ENCODE measurements at regions not wholly inside any gene's neighbourhood (a gene's known extent, or its start where the extent isn't known, plus 50 kb on each side); places are given as distances from the start of the nearest gene placed in this dataset.
"Not testable (repeated sequence)": the region's sequence is repeated elsewhere in the genome, so short reads cannot be mapped to it uniquely, and the experiment has no call there.

DNA sequence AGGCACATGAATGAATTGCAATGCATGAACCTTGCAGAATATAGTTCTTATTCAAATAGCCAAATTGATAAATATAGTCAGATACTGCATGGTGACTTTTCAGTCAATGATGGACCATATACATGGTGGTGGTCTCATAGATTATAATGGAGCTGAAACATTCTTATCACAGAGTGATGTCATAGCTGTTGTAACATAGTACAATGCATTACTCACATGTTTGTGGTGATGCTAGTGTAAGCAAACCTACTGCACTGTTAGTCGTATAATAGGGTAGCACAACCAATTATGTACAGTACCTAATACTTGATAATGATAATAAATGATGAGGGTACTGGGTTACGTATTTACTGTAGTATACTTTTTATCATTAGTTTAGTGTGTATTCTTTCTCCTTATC lies 280.3 kb downstream of the BCAT1 start:
- DNase-seq (ENCODE audit: low read depth), result no peak

DNA sequence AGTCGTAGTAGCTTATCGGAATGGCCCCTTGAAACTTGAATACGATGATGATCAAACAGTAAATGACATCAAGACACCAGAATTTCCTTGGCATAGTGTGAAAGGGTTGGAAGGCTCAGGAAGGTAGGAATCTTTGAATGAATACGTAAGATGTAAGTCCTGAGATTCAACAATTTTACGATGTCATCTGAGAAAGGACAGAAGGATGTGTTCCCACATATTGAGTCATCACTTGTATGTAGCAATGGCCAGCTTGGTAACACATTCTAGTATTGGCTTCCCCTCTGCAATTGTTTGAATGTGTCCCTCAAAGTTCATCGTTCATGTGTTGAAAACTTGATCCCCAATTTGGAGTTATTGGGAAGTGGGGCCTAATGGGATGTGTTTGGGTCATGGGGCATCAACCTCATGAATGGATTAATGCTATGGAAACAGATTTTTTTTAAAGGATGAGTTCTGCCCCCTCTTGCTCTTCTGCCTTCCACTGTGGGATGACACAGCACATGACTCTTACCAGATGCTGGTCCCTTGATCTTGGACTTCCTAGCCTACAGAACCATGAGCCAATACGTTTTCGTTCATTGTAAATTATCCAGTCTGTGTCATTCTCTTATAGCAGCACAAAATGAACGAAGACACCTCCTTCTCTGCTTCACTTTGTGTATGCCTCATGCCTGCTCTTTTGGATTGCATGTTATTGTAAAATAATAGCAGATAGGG lies 284.6 kb downstream of the BCAT1 start:
- DNase-seq (ENCODE audit: low read depth), result no peak

DNA sequence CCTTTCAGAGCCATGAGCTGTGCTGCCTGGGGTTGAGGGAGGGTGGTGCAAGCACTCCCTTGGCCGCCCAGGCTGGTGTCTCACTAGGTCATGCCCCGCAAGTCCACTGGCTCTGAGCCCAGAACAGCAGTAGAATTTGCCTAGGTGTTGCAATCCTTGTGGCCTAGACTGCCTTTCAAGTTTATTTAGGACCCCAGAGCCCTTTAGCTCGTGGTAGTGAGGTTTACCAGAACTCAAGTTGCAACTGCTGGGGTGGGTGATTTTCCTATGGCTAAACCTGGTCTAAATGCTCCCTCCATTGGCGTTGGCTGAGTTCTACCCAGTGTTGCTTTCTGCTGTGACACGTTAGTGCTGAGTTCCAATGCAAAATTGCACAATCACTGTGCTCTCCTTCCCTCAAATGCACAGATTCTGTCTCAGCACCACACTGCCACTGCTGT lies 287.2 kb downstream of the BCAT1 start:
- no peak for DNase-seq (ENCODE audit: low read depth)

DNA sequence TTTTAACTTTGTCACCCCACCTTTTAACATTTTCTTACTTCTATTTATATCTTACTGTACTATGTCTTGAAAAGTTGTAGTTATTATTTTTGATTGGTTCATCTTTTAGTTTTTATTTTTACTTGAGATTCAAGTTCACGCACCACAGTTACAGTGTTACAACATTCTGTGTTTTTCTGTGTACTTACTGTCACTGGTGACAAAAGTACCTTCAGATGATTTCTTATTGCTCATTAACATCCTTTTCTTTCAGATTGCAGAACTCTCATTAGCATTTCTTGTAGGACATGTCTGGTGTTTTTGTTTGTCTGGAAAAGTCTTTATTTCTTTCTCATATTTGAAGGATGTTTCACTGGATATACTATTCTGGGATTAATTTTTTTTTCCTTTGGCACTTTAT lies 289.9 kb downstream of the BCAT1 start:
- DNase-seq (ENCODE audit: low read depth), result no peak

DNA sequence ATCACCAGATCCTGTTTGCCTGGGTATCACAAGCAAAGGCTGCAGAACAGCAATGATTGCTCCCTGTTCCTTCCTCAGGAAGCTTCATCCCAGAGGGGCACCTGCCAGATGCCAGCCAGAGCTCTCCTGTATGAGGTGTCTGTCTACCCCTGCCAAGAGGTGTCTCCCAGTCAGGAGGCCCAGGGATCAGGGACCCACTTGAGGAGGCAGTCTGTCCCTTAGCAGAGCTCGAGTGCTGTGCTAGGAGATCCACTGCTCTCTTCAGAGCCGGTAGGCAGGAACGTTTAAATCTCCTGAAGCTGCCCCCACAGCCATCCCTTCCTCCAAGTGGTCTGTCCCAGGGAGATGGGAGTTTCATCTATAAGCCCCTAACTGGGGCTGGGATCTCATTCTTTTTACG lies 294.6 kb downstream of the BCAT1 start:
- DNase-seq (ENCODE audit: low read depth), result not testable (repeated sequence)

DNA sequence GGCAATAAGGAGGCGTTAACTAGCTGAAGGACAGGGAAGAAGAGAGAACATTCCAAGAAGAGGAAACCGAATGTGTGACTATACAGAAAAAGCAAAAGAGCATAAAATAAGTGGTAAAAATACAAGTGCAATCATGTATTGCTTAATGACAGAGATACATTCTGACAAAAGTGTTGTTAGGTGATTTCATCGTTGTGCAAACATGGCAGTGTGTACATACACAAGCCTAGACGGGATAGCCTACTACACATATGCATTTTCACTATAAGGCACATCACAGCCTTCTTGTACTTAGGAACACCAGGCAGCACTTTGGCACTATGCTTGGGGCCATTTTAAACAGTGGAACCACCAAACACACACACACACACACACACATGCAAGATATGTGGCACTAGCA lies 299.3 kb downstream of the BCAT1 start:
- no peak for DNase-seq (ENCODE audit: low read depth)

DNA sequence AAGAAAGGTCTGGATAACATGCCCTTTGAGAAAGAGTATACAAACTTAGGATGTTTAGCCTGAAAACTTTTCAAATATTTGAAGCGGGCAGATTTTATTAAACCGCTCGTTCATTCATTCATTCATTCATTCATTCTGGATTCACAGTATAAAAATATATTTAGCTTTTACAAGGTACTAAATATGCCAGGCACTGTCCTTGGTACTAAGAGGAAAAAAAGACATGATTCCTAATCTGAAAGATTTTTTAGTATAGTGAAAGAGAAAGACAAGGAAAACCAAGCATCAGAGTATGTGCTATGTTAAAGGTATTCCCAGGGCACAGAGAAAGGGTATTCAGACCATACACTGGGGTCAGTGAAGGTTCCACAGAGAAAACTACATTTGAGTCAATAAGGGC lies 299.7 kb downstream of the BCAT1 start:
- DNase-seq (ENCODE audit: low read depth), result no peak

DNA sequence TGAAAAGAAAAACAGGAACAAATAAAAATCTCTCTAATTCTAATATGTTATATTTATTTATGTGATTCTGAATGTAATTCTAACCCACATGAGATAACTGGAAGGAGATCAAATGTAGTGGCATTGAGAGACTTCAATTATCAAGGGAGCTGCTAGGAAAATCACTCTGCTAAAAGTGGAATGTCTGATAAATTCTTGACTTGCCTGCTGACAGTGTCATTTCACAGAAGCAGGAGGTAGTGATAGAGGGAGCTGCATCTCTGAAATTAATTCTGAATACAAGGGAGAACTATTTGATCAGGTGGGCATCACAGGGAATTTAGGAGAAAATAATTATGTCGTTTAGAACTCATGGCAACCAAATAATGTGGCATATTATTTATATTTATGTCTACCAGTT lies 303.6 kb downstream of the BCAT1 start:
- no peak for DNase-seq (ENCODE audit: low read depth)

DNA sequence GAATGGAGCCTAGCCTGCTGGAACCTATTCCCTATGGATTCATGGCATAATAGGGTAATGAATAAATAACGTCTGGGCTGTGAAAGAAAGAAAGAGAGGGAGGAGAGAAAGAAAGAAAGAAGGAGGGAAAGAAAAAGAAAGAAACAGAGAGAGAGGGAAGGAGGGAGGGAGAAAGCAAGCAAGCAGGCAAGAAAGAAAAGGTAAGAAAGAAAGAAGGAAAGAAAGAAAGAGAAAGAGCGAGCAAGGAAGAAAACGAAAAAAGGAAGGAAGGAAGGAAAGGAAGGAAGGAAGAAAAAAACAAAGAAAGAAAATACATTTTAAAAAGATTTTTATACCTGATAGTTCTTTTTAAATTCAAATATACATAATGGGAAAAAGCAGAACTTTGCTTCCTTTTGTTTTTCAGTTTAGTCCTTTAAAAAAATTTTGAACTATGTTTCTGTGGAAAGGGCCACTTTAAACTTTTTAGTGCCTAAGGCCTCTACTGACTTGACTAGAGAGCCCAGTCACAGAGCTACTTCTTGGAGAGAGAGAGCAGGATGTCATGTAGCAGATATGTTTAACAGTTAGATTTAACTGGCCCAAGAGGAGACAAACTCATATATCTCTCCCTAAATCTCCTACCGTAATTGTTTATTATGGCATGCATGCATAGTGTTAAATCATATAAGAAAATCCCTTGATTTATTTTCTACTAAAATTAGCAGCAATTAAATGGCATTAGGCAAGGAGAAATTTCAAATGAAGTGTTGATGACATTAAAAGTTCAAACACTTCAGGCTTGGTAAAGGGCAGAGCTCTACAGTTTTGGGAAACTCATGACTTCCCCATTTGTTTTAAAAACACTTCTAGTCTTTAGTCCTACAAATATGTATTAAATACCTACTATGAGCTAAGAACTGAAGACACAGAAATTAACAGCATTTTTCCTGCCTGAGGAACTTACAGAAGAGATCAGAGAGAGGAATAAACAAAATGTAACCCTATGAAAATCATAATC lies 305.5 kb downstream of the BCAT1 start:
- DNase-seq (ENCODE audit: low read depth), result no peak

DNA sequence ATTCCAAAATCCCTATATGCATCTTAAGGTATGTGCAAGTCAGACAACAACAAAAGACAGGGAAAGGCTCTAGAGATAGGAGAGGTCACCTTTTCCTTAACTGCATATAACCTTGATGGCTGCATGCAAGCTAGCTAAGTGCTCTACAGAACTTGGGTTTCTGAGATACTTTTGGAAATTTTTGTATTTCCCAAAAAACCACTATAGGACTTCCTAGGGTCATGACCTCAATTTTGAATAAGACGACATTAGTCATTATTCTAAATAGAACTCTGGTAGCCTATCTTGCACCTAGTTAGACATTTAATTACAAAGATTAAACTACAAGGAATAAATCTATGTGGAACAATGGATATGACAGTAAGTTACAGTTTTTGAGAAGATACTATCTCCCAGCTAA lies 309.3 kb downstream of the BCAT1 start:
- no peak for DNase-seq (ENCODE audit: low read depth)

DNA sequence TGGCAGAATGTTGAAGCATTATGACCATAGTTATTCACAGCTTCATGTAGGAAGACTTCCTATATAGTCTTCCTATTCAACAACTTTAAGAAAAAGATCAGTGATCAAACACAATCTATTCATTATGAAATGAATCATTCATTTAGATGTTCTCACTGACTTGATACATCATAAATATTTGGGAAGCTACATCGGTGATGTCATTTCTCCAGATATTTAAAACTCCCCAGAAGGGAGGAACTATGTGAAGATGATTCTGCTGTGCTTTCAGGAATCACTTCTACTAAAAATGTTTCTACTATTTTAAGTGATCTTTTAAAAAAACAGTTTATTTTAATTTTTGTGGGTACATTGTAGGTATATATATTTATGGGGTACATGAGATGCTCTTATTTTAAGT lies 316.4 kb downstream of the BCAT1 start:
- DNase-seq (ENCODE audit: low read depth), result no peak

DNA sequence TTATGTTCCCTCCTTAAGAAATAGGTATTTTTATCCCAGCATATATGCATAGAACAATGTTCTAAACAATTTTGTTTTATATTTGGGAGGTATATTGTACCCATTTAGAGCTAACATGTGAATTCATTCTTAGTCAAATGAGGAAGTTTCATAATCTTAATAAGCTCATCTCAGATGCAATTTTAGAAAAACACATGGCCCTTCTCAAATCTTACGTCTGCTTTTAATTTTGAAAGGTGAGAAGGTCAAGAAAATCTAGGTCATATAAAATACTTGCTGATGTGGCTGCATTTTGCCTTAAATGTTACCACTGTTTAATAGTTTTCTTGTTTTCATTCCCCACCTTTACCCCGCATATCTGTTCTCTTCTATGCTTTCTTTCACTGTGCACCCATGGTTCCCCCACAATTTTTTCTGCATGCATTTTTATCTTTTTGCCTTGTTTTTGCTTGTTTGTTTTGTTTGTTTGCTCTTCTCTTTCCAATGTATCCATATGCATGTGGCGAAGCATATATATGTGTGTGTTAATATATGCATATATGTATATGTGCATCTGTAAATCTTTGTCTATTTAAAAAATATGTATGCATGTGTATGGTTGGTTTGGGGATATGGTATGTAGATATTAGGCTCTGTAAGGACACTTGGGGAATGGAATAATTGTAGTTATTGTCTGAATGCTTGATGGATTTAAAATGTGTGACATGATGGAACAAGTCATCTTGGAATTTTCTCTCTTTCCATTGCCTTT lies 317.1 kb downstream of the BCAT1 start:
- DNase-seq (ENCODE audit: low read depth), result no peak

DNA sequence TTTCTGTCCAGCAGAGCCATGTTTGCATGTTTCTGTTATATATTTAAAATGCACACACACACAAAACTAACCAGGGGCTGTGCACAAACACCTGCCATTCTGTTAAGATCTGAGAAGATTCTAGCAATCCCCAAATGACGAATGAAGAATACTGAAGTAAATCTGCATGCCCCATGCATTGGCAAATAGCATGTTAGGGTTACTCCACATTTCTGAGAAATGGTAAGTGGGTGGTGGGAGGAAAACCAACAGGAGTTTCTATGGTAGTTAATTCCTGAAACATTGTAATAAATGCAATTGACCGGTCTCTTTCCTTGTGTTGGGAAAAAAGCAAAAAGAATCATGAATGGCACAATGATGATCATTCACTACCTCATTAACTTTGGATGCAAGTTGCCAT lies 318.0 kb downstream of the BCAT1 start:
- no peak for DNase-seq (ENCODE audit: low read depth)

DNA sequence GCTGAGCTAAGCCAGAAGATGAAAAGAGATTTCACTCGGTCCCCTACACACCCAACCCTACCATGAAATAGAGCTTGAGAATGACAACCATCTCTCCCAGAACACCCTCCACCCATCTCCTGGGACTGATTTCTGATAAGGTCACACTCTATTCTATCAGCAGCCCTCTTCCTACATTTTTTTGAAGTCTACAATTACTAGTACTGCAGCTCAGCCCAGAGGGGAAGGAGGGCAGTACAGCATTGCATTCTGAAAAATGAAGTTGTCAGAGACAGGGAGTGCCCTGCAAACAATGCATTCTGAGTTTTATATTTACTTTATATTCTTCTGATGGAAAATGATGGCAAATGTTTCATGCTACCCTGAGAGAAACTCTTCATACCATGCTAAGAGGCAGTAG lies 318.5 kb downstream of the BCAT1 start:
- no peak for DNase-seq (ENCODE audit: low read depth)

DNA sequence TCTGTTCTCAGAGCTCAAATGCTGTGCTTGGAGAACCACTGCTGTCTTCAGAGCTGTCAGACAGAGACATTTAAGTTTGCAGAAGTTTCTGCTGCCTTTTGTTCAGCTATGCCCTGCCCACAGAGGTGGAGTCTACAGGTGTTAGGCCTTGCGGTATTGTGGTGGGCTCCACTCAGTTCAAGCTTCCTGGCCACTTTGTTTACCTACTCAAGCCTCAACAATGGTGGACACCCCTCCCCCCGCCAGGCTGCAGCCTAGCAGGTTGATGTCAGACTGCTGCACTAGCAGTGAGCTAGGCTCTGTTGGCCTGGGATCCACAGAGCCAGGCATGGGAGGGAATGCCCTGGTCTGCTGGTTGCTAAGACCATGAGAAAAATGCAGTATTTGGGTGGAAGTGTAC lies 323.8 kb downstream of the BCAT1 start:
- no peak for DNase-seq (ENCODE audit: low read depth)

DNA sequence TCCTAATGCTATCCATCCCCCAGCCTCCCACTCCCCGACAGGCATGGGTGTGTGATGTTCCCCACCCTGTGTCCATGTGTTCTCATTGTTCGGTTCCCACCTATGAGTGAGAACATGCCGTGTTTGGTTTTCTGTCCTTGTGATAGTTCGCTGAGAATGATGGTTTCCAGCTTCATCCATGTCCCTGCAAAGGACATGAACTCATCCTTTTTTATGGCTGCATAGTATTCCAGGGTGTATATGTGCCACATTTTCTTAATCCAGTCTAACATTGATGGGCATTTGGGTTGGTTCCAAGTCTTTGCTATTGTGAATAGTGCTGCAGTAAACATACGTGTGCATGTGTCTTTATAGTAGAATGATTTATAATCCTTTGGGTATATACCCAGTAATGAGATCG lies 328.9 kb downstream of the BCAT1 start:
- not testable (repeated sequence) for DNase-seq (ENCODE audit: low read depth)

DNA sequence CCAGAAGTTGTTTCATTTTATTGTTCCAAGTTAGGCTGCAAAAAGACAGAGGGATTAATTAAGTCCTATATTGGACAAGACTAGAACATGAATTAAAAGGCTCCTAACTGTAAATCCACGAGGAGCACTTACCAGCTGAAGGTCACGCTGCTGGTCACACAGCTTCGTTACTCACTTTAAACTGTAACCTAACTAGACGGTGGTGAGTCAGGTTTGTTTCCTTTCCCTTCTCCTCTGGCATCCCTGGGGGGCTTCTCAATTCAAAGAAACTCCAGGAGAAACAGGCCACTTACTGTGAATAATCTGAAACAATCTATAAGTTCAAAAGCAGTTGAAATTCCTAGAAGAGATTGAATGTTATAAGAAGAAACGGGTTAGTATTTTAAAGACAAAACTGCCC lies 331.4 kb downstream of the BCAT1 start:
- no peak for DNase-seq (ENCODE audit: low read depth)

DNA sequence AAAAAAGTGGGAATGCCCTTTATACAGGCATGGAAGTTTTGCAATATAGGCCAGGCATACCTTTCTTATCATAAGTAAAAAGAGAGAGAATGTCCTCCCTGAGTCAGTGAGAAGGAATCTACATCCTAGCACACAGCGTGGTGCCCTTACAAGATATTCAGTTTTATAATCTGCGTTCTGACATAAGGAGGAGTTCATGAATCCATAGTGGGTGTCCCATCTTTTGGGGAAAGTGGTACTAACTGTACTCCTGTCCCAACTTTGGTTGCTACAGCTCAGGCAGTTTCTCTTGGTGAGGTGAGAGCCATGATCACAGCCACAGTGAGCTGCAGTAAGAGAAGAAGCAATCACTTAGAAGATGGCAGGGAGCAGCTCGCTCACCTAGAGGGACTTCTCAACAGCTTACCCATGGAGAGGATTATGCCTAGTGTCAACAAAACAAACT lies 332.9 kb downstream of the BCAT1 start:
- DNase-seq (ENCODE audit: low read depth), result no peak

DNA sequence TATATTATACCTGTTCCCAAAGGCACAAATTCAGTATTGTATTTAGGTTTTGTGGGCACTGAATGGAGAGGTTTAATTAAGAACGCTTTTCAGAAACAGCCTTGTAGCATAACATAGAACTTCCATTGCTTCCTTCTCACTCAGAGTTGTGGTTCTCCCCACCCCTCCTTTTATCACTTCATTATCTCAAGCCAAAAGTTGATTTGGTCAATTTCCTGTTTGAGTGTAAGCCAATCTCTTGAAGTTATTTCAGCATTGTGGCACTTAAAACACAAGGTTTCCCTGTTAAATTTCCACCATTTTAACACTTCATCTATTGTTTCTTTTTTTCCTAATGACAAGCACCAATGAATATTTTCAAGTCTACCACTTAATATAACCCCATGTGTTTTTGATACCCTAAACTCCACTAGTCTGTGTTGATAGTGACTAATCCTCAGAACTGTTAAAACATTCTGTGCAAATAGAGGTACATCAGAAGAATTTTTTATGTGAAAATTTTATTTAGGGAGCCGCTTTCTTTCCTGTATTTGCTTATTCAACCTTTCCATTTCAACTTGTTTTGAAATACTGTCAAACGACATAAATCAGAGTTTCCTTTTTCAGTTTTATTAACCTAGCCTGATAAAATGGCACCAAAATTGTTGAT lies 340.1 kb downstream of the BCAT1 start:
- DNase-seq (ENCODE audit: low read depth), result no peak

DNA sequence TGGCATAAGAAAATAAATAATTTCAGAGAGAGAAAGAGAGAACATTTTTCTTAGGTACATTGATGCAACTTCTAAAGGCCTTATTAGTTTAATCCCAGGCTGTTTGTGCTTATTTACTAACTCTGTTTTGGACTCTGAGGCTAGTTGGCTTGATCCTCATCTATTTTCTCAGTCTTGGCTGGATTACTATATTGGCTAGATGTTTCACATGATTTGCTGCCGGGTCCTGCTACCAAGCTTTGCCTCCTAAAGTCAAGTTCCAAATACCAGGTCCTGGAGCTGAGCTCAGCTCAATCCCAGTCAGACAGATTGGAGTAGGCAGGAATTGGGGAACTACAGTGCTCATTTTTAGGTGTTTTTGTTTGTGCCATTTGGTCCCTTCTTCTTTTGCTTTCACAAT lies 340.8 kb downstream of the BCAT1 start:
- no peak for DNase-seq (ENCODE audit: low read depth)

DNA sequence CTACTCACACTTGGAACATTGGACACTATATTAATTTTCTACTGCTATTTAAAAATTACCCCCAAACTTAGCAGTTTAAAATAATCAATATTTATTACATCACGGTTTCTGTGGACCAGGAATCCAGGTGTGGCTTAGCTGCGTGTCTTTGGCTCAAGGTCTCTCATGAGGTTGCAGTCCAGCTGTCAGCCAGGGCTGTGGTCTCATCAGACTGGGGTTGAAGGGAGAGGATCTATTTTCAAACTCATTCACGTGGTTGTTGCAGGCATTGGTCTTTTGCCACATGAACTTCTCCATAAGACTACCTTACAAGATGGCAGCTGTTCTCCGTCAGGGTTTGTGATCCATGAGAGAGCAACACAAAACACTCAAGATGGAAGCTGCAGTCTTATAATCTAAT lies 343.0 kb downstream of the BCAT1 start:
- DNase-seq (ENCODE audit: low read depth), result no peak

DNA sequence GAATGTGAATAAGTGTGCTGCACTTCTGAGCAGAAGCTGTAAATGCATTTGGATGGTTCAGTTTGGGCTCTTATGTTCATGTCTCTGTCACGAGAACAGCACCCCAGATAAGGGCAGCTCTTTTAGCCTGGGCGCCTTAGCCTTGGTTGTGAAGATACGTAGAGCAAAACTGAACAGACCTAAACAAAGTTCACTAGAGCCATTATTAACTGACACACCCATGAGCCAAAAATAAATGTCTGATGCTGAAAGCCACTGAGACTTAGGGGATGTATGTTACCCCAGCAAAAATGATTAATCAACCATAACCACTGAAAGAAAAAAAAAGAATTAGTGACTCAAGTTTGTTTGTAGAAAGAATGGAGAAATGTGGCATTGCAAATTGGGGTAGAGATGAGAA lies 343.4 kb downstream of the BCAT1 start:
- no peak for DNase-seq (ENCODE audit: low read depth)

Measured in GM04503 (cell line).